HG03139 (cell line): ENCODE measurements at regions not wholly inside any gene's neighbourhood (a gene's known extent, or its start where the extent isn't known, plus 50 kb on each side); places are given as distances from the start of the nearest gene placed in this dataset.
A peak's percentile ranks its signal among the peaks of the same experiment; 100 is the strongest.

Source experiments
- ATAC-seq: cut with Tn5 transposase; IDR thresholded peaks from one replicate; pipeline ENCODE4 v1.9.1; 2021; ENCODE audit not compliant: unreplicated experiment

DNA sequence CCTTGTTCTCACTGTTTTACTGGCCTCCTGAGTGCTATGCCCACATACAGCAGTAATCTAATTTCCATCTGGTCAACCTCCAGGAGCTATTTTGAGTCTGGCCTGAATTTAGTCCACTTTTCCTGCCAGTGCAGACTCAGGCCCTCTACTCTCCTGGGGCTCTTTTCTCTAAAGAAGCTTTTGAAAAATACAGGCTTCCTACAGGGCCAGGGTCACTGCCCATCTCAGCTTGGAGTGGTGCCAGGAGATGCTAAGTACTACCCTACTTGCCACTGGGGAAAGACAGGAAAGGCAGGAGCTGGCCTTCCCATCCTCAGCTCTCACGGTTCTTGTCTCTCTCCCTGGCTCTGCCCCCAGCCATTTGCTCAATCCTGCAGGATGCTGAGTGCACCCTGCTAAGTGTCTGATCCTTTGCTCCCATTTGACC, 101.7 kb upstream of the SERP2 start:
- no peak for ATAC-seq

DNA sequence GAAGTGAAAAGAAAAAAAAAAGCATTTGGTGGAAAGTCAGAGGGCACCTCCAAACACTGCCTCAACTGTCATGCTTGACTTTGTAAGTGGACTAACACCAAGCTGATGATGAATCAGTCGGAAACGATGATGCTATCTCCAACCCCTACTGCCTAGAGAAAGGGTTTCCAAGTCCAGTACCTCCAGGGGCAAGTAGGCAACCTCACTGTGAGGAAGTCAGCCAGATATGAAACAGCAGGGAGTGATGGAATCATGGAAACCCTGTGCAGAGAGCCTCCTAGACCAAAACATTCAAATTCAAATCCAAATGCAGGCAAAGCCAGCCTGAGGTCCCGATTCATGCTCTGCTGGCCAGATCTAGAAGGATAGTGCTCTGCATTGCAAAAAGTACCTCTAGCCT, 100.9 kb upstream of the SERP2 start:
- no peak for ATAC-seq

DNA sequence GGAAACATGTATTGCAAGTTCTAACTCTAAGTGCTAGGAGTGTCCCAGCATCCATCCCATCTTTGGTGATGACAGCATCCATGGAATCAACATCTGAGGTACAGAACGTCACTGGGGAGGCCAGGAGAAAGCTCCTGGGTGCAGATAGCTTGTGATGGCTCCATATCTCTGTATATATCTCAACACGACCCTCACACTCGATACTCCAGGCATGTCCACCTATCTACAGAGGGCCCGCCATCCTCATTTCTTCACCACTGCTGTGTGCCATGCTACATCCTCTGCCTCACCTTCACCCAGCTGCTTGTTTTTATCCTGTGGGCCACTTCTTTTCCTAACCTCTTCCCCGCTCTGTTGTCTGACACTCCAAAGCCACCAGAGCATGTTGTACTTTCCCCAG, 100.4 kb upstream of the SERP2 start:
- ATAC-seq: no peak

DNA sequence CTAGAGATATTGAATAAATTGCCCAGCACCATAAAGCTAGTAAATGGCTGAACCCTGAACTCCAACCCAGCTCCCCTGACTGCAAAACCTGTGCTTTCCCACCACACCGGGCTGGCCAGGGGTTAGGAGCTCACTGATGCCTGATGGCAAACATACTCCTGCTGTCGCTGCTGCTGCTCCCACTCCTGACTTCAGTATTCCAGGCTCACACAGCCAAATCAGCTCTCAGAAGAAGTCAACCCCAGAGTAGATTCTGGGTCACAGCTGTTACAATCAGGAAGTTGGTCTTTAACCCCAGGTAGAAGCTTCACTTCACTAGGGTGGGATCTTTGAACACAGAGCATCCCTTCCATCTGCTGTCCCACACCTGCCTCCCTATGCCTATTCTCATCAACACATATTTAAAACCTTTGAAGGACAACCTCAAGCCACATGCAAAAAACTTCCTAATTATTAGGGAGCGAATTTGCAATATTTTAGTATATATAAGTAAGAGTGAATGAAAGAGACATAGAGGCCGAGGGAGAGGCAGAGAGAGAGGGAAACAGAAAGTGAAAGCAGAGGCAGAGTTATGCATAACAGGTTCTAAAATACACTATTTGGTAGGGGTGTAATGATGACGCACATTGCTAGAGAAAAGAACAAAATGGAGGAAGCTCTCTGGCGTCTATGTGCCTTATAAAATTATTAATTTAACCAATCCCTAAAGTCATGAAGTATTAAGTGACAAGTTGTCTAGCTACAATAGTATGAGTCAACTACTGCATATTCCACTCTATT, 99.4 kb upstream of the SERP2 start:
- ATAC-seq: peak; percentile 80

DNA sequence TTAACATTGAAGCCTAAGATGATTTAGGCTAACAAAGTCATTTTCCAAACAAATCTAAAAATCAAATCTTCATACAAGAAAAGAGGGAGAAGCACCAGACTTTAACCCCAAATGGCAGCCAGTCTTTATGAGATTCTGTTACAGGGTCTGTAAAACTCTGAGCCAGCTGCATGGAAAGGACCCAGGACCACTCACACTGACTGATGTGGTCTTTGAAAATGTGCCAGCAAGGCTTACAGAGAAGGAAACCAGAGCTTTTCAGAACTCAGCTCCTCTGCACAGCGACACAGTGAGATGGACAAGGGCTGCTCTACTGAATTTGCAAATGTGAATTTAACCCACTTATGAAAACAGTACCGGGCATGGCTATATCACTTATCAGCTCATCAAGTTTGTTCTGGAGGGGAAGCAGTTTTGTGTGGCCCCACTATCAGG, 98.8 kb upstream of the SERP2 start:
- no peak for ATAC-seq

DNA sequence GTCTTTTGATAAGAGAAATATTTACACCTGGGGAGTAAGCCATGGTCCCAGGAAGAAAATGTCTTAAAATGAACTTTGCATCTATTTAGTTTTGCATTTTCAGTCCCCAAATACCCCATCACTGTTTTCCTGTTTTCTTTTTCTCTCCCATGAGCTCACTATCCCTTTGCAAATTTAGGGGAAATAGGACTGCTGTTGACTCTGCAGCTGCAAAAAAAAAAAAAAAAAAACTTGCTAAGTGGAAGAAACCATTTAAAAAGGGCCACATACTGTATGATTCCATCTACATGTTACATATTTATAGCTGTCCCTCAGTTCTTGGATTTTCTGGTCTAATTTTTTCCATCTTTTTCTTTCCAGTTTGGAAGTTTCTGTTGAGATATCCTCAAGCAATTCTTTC, 98.2 kb upstream of the SERP2 start:
- no peak for ATAC-seq

DNA sequence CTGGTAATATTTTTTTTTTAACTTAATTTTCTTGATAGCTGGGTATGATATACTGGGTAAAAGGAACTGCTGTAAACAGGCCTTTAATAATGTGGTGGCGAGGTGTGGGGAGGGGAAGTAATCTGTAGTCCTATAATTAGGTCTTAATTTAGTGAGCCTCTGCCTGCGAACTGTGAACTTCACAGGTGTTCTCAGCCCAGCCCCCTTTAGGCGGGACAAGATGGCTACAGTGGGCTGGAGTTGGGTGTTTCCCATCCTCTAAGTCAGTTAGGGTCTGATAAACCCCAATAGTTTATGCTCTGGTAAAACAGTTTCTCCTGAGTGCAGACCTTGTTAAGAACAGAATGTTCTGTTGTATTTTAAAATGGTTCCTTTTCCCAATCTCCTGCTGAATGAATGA, 97.6 kb upstream of the SERP2 start:
- ATAC-seq: no peak

DNA sequence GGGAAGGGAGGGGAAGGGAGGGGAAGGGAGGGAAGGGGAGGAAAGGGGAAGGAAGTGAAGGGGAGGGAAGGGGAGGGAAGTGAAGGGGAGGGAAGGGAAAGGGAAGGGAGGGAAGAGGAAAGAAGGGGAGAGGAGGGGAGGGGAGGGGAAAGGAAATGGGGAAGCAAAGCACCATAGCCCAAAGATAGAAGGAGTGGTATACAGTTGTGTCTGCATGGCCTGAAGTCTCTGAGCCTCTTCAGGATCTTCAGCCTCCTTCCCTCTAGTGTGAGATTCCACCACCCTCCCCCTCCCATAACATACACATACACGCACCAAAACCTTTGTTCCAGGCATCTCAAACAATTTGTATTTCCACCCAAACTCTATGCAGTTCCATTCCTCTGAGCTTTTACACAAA, 96.2 kb upstream of the SERP2 start:
- no peak for ATAC-seq

DNA sequence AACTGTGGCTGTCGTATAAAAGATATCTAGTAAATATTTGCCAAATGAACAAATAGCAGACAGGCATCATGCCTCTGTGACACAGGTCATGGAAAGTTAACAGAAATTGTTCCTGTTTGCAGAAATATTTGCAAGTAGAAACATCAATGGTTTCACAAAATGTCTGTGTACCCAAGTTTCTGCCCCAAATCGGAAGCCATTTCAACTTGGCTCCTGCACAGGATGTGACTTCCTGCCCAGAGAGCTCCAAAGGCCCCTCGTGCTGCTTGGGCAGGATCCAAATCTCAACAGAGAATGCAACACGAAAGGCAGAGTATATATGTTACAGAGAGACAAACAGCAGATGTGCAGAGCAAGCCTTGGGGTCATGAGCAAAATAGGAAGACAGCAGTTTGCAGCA, 95.5 kb upstream of the SERP2 start:
- ATAC-seq: no peak

DNA sequence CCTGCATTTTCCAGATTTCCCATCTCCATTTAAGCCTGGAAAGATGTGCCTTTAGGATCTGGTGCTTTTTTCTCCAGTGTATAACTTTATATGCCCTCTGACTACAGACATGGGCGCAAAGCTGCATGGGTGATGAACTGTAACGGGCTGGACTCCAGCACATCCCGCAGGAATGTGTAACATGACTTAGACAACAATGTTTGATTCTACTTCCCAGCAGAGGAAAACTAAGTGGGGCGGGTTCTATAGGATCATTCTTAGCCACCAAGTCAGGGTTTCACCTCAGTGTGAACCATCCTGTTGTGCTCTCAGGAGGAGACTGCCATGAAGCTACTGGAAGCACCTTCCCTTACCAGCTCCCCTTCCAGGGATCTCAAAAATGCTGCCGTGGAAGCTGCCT, 93.2 kb upstream of the SERP2 start:
- ATAC-seq: no peak

DNA sequence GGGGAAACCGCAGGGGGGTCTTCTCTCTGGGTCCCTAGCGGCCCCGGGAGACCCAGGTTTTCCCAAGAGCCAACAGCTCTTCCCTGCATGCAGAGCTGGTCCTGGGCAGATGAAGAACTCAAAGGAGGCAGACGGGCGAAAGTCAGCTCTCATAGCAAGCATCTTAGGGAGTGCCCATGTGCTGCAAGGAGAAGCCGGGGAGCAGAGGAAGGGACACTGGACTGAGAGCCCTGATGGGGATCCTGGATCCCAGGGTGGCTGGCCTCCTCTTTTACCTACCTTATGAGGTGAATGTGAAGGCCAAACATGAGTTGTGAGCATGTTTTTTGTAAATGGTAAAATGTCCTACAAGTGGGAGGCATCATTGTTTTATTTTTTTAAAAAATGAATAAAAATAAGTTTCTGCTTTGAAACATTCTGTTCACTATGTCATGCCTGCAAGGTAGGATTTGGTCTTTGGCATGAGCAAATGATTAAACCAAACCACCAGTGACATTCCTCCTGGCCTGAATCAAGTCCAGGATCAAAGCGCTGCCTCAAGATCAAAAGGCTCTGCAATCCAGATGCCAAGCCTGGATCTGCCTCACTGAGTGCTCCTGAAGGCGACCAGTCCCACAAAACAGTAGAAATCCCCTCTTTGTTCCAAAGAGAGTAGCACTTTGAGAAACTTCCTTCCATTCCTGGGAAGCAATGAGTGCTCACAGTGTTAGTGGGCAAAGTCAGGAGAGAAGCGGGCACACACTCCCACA, 92.2 kb upstream of the SERP2 start:
- ATAC-seq: no peak

DNA sequence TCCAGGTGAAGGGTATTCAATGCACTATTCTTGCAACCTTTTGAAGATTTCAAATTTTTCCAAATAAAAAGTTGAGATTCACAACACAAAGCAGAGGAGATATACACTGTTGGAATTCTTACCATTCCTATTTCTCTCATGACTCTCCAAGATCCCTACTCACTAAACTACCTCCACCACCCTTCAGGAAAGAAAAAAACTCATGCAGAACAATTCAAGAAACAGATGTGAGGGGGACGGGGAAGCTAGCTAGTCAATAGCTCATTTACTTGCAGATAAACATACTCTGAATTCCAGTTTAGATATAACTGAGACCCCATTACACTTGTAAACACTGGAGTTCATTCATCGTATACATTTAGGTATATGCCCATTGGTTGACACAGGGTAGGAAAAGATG, 90.0 kb upstream of the SERP2 start:
- ATAC-seq: no peak

DNA sequence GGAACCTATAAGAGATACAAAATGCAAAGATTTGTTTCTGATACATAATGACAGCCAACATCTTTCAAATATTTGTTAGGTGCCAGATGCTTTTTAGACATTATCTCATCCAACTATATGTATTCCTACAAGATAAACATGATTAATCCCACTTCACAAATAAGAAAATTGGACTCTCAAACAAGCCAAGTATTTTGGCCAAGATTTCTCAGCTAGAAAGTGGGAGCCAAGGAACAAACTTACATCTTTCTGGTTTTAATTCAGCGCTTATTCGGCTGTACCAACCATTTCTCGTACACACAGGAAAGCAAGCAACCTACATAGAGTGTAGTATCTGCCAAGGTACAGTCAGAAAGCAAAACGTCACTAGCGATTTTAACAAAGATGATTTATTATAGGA, 85.7 kb upstream of the SERP2 start:
- no peak for ATAC-seq

DNA sequence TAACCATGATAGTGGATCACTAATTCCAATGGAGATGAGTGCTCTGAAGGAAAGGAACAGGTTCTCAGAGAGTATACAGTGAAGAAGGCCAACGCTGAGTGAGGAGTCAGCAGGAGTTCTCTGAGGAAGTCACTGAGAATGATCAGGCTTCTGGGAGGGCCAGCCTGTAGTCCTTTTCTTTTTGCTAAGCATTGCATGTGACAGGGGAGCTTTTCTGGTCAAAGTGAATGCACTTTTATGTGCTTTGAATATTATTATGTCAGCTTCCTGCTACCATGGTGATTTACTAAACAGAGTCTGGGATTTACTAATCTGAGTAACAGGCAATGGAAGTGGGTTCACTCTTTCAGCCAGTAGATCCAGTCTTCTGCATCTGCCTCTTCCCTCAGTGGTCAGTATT, 81.1 kb upstream of the SERP2 start:
- no peak for ATAC-seq

DNA sequence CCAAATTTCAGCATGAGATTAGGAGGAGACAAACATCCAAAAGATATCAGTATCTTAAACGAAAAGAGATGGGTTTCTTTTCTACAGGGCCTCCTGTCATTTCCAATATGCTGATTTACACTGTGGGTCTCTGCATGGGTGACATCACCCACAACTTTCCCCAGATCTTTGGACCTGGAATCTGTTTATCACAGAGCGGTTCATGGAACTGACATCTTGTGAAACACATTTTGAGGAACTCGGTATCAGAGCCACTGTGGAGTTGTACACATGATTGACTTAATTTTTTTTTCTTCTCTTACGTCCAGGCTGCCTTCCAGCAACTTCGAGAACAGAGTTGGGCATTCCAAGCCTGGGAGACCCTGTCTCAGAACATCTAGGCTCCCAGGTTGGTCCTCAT, 80.2 kb upstream of the SERP2 start:
- ATAC-seq: no peak

DNA sequence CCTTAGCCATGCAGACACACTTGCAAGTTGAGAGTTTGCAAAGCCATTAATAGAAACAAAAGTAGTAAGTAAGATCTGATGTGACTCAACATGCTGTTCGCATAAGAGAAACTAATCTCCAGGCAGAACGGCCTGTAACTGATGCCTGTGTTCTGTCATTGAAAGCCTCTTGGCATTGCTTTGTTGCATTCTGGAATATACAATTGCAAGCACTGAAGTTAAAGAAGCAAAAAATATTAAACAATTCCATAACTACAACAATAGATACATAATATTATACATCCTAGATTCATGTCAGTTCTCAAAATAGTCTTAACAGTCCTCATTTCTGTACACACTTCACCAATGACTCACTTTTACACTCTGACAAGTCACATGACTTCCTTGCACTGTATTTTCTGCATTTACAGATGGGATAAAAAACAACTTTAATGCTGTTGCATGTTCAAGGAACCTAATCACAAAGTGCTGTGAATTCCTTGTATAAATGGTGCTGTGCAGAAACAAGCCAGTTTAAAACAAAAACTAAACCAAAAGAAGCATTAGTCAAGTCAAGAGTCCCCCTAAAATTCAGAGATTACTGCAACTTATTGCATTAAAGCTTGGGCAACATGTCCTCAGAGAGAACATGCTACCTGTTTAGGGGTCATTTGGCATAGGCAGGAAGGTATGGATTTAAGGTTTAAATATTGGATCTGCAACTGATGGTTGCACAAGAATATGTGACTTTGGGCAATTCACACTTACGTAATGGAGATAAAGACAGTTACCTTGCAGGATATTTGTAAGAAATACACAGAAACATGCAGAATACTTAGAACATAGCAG, 79.5 kb upstream of the SERP2 start:
- no peak for ATAC-seq

DNA sequence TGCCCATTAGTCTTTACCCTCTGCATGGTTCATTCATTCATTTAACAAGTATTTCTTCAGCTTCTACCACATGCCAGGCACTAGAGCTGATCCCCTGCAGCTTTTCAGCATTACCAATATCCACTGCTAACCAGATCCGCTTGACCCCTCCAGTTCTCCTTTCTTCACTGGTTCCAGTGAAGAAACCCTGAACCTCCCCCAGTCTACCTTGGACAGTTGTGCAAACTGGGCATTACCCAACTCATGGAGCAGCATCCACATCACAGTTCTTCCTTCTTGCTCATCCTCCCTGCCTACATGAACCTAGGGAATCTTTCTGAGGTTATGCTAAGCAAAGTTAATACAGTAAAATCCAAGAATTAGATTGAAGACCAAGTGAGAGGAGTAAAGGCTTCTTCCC, 78.7 kb upstream of the SERP2 start:
- ATAC-seq: no peak

DNA sequence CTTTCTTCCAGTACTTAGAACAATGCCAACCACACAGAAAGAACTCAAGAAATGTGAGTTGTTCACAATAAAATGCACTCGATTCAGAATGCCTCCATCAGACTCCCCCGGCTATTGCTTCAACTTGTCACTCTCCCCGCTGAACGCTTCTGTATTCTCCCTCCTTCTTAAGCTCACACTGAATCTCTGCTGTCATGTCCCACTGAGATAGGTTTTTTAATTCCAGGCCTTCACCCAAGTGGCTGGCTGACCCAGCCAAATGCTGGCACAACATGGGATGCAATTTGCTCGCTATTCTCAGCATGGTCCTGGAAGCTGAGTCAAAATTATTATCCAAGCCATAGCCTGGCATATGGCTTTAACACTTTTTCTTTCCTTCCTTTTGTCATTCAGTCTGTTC, 76.8 kb upstream of the SERP2 start:
- ATAC-seq: no peak

DNA sequence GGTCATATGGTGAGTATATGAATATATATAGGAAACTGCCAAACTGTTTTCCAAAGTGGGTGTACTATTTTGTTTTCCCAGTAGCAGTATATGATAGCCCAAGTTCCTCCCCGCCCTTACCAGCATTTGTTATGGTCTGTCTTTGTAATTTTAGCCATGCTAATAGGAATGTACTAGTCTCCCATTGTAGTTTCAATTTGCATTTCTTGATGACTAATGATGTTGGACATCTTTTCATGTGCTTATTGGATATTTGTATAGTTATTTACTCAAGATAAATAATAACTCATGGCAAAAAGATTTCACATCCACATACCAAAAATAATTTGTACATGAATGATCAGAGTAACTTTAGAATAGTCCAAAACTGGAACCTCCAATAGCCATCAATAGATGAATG, 75.3 kb upstream of the SERP2 start:
- ATAC-seq: no peak

DNA sequence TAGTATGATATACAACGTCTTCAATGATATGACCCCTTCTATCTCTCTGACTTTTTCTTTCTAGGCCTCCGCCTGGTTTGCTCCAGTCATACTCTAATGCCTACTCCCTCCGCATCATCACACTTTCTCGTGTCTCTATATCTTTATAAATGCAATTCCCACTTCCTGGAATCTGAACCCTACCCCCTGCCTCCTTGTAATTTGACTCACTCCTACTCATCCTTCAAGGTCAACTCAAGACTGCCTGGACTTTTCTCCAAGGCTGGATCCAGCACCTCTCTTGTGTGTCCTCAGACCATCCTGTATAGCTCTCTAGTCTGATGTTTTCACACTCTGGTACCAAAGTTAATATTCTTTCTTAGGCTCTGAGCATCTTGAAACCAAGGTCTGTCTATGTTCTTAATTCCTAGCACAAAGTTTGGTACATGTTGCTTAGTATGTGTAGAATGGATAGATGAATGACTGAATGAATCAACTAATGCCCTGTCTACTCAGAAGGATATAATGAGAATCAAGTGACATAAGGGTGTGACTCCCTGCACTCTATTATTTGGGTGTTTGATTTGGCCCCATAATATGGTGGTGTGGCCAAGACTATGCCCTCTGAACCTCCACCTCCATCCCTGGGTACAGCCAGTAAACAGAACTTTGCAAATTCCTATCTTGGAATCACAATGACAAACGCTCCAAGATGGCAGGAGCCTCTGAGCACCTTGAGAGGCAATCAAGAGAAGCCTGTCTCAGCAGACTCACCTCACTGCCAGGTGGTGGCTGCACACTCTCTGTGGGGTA, 74.3 kb upstream of the SERP2 start:
- ATAC-seq: no peak
